IMR-90 (cell line): ENCODE measurements at regions not wholly inside any gene's neighbourhood (a gene's known extent, or its start where the extent isn't known, plus 50 kb on each side); places are given as distances from the start of the nearest gene placed in this dataset.

ENCODE experiments used
- ATAC-seq: fragments of 200-7000 bp; cut with Tn5 transposase; 2 replicates; pipeline ENCODE4 v1.9.1; 2020; ENCODE audit warnings: low read depth, mild to moderate bottlenecking, moderate library complexity
- BruUV-seq: library from RNA; stranded (reverse); fragments of 400-500 nt; replicated peaks from 2 replicates; lab custom pipeline; 2021; lab: Mats Ljungman, UMichigan
- CTCF ChIA-PET: fragments of 300-600 bp; formaldehyde crosslinking; extraction: SDS; loops from one replicate; lab custom pipeline; 2021; ENCODE audit warnings: antibody characterized with exemption; lab: Yijun Ruan, JAX
- POLR2A ChIA-PET: fragments of 300-600 bp; sonication (Branson Sonifier 250); formaldehyde crosslinking; loops from one replicate; lab custom pipeline; 2022; ENCODE audit warnings: antibody characterized with exemption; ENCODE audit not compliant: unreplicated experiment; lab: Charles Lee
- DNase-seq: peaks from one replicate; pipeline ENCODE4 v3.0.0; 2013
- H2AFZ ChIP-seq: replicated peaks from 2 replicates; pipeline ENCODE3; 2013; ENCODE audit warnings: low read length, mild to moderate bottlenecking; ENCODE audit not compliant: poor library complexity
- H2AK5ac ChIP-seq: 2 replicates; pipeline ENCODE4 v1.6.1; 2013; ENCODE audit warnings: low read depth, low read length, inconsistent platforms
- H2AK9ac ChIP-seq: replicated peaks from 2 replicates; pipeline ENCODE3; 2013; ENCODE audit warnings: mild to moderate bottlenecking, low read depth, low read length, moderate library complexity; ENCODE audit not compliant: poor library complexity
- H2BK120ac ChIP-seq: 2 replicates; pipeline ENCODE4 v1.6.1; 2013; ENCODE audit warnings: low read depth, low read length, inconsistent platforms
- H2BK15ac ChIP-seq: 3 replicates; pipeline ENCODE4 v1.6.1; 2013; ENCODE audit warnings: low read depth, low read length, inconsistent platforms
- H2BK20ac ChIP-seq: 2 replicates; pipeline ENCODE4 v1.6.1; 2013; ENCODE audit warnings: low read depth, mild to moderate bottlenecking, inconsistent platforms, low read length, moderate library complexity
- H2BK5ac ChIP-seq: 2 replicates; pipeline ENCODE4 v1.6.1; 2013; ENCODE audit warnings: mild to moderate bottlenecking, low read depth, low read length, inconsistent platforms; ENCODE audit not compliant: poor library complexity, severe bottlenecking
- H3K14ac ChIP-seq: replicated peaks from 2 replicates; pipeline ENCODE4 v1.6.1; 2013; ENCODE audit warnings: low read depth, low read length, inconsistent platforms
- H3K18ac ChIP-seq: 2 replicates; pipeline ENCODE4 v1.6.1; 2013; ENCODE audit warnings: low read depth, low read length, control low read depth
- H3K23ac ChIP-seq: 2 replicates; pipeline ENCODE4 v1.6.1; 2013; ENCODE audit warnings: low read depth, low read length, inconsistent platforms
- H3K27ac ChIP-seq: 2 replicates; pipeline ENCODE4 v1.5.1; 2013; ENCODE audit warnings: mild to moderate bottlenecking, control low read depth, low read length; ENCODE audit not compliant: insufficient read depth
- H3K27me3 ChIP-seq: 2 replicates; pipeline ENCODE4 v1.6.1; 2013; ENCODE audit warnings: low read length; ENCODE audit not compliant: control insufficient read depth, insufficient read depth
- H3K36me3 ChIP-seq: 2 replicates; pipeline ENCODE4 v1.6.1; 2013; ENCODE audit warnings: low read length, mixed read lengths; ENCODE audit not compliant: control insufficient read depth, insufficient read depth
- H3K4ac ChIP-seq: 2 replicates; pipeline ENCODE4 v1.6.1; 2013; ENCODE audit warnings: low read depth, low read length, inconsistent platforms
- H3K4me1 ChIP-seq: 2 replicates; pipeline ENCODE4 v1.6.1; 2013; ENCODE audit warnings: low read length, mixed read lengths; ENCODE audit not compliant: control insufficient read depth, insufficient read depth
- H3K4me2 ChIP-seq: 2 replicates; pipeline ENCODE4 v1.6.1; 2013; ENCODE audit warnings: low read depth, mild to moderate bottlenecking, control low read depth, low read length, moderate library complexity
- H3K4me3 ChIP-seq: 2 replicates; pipeline ENCODE4 v1.5.1; 2013; ENCODE audit warnings: low read depth, mild to moderate bottlenecking, control low read depth, low read length, moderate library complexity; ENCODE audit not compliant: insufficient read depth
- H3K56ac ChIP-seq: 2 replicates; pipeline ENCODE4 v1.6.1; 2013; ENCODE audit warnings: low read length, inconsistent platforms; ENCODE audit not compliant: insufficient read depth; ENCODE audit errors: extremely low read depth
- H3K79me1 ChIP-seq, 2 experiments: 2 replicates each; pipeline ENCODE4 v1.6.1; 2013; ENCODE audit warnings: low read length in 2 of 2, inconsistent platforms in 1 of 2, low read depth in 1 of 2
- H3K9ac ChIP-seq: 2 replicates; pipeline ENCODE4 v1.6.1; 2013; ENCODE audit warnings: low read depth, low read length, control low read depth
- H3K9me1 ChIP-seq: 2 replicates; pipeline ENCODE4 v1.6.1; 2013; ENCODE audit warnings: low read length, inconsistent platforms; ENCODE audit not compliant: insufficient read depth
- H3K9me3 ChIP-seq: 2 replicates; pipeline ENCODE4 v1.6.1; 2013; ENCODE audit warnings: low read length; ENCODE audit not compliant: control insufficient read depth, insufficient read depth
- H4K20me1 ChIP-seq: 2 replicates; pipeline ENCODE4 v1.6.1; 2013; ENCODE audit warnings: low read length, inconsistent platforms; ENCODE audit not compliant: insufficient read depth
- H4K5ac ChIP-seq: 2 replicates; pipeline ENCODE4 v1.6.1; 2013; ENCODE audit warnings: mild to moderate bottlenecking, low read depth, low read length, control low read depth
- H4K8ac ChIP-seq, 2 experiments: 2 replicates each; pipeline ENCODE4 v1.6.1; 2013; ENCODE audit warnings: low read depth in 2 of 2, low read length in 2 of 2, control low read depth in 1 of 2, inconsistent platforms in 1 of 2
- H4K91ac ChIP-seq: 2 replicates; pipeline ENCODE4 v1.6.1; 2013; ENCODE audit warnings: low read depth, low read length, inconsistent platforms; ENCODE audit not compliant: insufficient read depth
- FOS ChIP-seq: fragments of 150-350 bp; IDR thresholded peaks from 2 replicates; pipeline ENCODE4 v1.6.1; 2016; ENCODE audit warnings: low read depth, low read length
- WGBS, 2 experiments: methylation state at CpG; one replicate each; pipeline versions ENCODE4 v1.1.5 to v1.1.7; 2013; ENCODE audit warnings: missing lambda C conversion rate in 2 of 2; ENCODE audit not compliant: insufficient read length in 1 of 2; ENCODE audit errors: extremely low coverage in 2 of 2; 5-methylcytosine and 5-hydroxymethylcytosine counted together
- dilution Hi-C: fragments of 300-500 bp; cut with HindIII; formaldehyde crosslinking; loops from one replicate; pipeline ENCODE4 v1.14.3; 2018; ENCODE audit warnings: low sequenced_read_pairs; ENCODE audit not compliant: unreplicated experiment
- in situ Hi-C: fragments of 300-500 bp; cut with MboI; formaldehyde crosslinking; loops from 3 replicates; pipeline ENCODE4 v1.14.3; 2019; ENCODE audit warnings: low sequenced_read_pairs, inconsistent platforms, mixed read lengths
- intact Hi-C: fragments of 100-400 bp; cut with micrococcal nuclease; formaldehyde crosslinking; loops from 2 replicates; pipeline ENCODE4 v1.10.0; 2022

DNA sequence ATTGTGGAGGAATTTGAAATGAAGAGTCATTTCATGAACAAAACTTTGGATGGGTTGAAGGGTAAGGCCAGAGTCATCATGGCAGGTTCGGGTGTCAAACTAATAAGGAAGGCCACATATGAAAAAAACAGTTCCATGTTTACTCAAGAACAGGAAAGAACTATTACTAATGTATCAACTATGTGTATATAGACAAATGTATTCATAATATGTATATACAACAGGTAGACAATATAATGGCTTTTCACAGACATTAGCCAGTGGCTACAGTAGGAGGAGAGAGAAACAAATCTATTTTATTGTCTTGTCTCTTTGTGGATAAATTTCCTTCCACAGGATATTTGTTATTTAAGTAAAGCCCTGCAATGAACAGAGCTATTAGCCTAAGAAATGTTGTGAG is 101.1 kb downstream of the CBLL2 start:
- no peak overlapping the region for H2AFZ ChIP-seq
- intact Hi-C loops (no loop called here), in situ Hi-C loops (no loop called here), dilution Hi-C loops (no loop called here)
- no peak overlapping the region for H3K4ac ChIP-seq
- no peak overlapping the region for H2AK9ac ChIP-seq
- TF ChIP-seq FOS, result no peak
- no peaks in the 10 kb centered on the region for H3K79me1 ChIP-seq
- DNase-seq (no peak), ATAC-seq (no peak)
- H3K27me3 ChIP-seq, result no peaks in the 10 kb centered on the region
- POLR2A ChIA-PET, result no interaction called here
- CTCF ChIA-PET, result no interaction called here
- H3K9me1 ChIP-seq, result no peaks in the 10 kb centered on the region
- WGBS, 2 experiments, result no CpG with 5 or more reads among the region's 1 CpG
- no peak overlapping the region for H4K91ac ChIP-seq
- no peak overlapping the region for H3K23ac ChIP-seq
- no TSS peak for BruUV-seq
- H4K8ac ChIP-seq, result no peak overlapping the region
- H3K36me3 ChIP-seq, result no peaks in the 10 kb centered on the region
- no peak overlapping the region for H3K18ac ChIP-seq
- H2BK5ac ChIP-seq, result no peak overlapping the region
- H3K4me2 ChIP-seq, result no peak overlapping the region
- H3K27ac ChIP-seq, result no peak overlapping the region
- peaks cover 2% of the 10 kb centered on the region; the same call in 1 of the 2 replicates for H3K4me1 ChIP-seq
- H4K5ac ChIP-seq, result no peak overlapping the region
- H3K56ac ChIP-seq, result no peak overlapping the region
- no peak overlapping the region for H2BK15ac ChIP-seq
- H3K9ac ChIP-seq, result no peak overlapping the region
- H4K20me1 ChIP-seq, result no peaks in the 10 kb centered on the region
- no peak overlapping the region for H2BK20ac ChIP-seq
- no peak overlapping the region for H3K4me3 ChIP-seq
- no peak overlapping the region for H2BK120ac ChIP-seq
- H3K14ac ChIP-seq, result no peak overlapping the region
- H2AK5ac ChIP-seq, result no peak overlapping the region
- no peaks in the 10 kb centered on the region for H3K9me3 ChIP-seq
